CD4-positive, alpha-beta T cell treated with Interleukin-4 for 1 hour (primary cell): ENCODE measurements at regions not wholly inside any gene's neighbourhood (a gene's known extent, or its start where the extent isn't known, plus 50 kb on each side); places are given as distances from the start of the nearest gene placed in this dataset.
"Not testable (repeated sequence)": the region's sequence is repeated elsewhere in the genome, so short reads cannot be mapped to it uniquely, and the experiment has no call there.

Experiments
- DNase-seq, 2 donors: peaks; one replicate each; pipeline ENCODE4 v3.0.0-alpha.2; 2020 to 2022

DNA sequence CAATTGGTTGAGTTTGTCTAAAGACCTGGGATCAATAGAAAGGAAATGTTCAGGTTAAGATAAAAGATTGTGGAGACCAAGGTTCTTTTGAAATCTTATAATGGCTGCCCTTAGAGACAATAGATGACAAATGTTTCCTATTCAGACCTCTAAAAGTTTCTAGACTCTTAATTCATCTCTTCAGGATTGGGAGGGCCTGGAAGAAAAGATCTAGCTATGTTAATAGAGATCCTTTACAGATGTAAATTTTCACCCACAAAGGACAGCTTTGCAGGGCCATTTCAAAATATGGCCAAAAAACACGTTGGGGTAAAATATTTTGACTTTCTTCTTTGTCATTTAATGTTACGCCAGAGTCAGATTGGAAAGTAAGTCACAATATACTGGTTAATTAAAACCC lies 1739.6 kb downstream of the ARAP2 start:
- DNase-seq = not testable (repeated sequence)

DNA sequence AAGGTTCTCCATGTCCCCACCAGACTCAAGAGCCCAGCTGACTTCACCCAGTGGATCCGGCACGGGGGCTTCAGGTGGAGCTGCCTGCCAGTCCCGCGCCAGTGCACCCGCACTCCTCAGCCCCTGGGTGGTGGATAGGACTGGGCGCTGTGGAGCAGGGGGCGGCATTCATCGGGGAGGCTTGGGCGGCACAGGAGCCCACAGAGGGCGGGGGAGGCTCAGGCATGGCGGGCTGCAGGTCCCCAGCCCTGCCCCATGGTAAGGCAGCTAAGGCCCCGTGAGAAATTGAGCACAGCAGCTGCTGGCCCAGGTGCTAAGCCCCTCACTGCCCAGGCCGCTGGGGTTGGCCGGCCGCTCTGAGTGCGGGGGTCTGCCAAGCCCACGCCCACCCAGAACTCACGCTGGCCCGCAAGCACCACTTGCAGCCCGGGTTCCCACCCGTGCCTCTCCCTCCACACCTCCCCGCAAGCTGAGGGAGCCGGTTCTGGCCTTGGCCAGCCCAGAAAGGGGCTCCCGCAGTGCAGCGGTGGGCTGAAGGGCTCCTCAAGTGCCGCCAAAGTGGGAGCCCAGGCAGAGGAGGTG lies 1737.7 kb downstream of the ARAP2 start:
- not testable (repeated sequence) for DNase-seq

DNA sequence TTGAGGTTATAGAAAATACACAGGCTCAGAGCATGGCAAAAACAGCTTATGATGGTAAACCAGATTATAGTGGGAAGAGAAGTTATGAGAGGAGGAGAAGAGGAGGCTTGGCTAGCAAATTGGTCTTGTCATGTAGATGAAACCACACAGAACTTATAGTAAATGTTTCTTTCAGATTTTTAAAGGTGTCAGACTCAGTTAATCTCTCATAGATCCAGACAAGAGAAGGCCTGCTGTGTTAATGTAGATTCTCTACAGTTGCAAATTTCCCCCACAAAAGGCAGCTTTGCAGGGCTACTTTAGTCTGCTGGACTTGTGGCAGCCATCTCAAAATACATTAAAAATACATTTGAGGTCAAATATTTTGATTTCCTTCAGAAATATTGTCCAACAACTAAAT lies 1731.7 kb downstream of the ARAP2 start:
- DNase-seq = no peak

DNA sequence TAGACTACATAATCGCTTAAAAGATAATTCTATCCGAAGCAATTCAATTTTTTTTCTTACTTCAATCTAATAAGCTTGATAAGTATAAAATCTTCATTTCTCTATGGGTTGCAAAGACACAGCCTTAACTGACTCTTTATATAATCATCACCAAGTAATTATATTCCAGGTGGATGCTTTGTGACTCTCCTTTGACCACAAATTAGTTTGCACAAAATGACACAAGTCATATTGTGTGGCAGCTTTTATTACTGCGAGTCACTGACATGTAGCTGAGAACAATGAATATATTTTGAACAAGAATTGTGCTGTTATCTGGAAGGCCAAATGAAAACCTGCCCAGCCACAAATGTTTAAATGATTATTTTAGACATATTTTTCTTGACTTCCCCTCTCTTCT lies 1727.8 kb downstream of the ARAP2 start:
- DNase-seq = no peak

DNA sequence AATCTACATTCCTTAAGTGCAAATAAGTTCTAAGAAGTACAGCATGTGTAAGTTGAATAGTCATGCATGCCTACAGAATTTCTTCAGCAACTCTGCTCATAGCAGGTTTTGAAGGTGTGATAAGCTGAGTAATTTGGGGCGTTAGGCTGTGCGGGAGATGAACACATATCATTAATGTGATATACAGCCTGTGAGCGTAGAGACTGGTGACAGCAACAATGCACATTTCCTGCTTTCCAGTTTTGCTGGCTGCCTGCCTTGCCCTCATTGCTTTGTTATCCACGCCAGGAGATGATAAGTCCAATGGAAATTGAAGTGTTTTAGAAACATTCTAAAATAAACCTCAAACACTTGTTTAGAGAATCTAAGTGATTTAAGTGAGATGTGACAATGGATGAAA lies 1709.4 kb downstream of the ARAP2 start:
- DNase-seq = no peak

DNA sequence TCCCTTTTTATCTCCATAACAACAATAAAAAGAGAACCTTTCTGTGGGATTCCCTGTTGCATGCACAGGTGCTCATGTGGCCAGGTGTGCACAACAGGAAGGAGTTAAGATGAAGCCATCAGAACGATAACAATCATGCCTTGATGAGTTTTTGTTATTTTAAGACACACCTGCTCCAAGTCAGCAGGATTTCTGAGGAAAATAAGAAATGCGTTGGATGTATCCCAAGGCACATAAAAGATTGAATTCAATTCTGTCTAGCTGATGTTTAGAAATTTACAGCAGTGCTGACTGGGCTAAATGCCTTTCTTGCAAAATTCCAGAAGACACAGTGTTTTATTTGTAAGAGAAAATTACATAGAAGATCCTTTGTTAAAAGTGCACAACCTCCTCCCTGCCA lies 1678.2 kb downstream of the ARAP2 start:
- no peak for DNase-seq

DNA sequence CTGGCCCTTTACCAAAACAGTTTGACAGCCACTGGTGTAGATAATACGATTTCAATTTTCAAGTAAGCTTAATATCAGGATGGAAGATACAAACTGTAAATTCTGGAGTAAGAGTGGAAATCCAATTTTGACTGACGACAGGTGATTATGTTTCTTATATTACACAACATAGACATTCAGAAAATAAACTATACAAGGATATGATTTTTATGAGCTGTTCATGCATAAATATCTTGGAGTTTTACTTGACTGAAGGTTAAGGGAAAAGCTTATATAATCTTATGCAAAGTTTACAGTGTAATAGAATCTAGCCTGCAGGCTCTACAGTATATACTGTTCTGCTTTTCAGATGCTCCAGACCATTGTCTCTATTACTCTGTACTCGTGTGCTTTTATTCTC lies 1672.3 kb downstream of the ARAP2 start:
- DNase-seq = no peak

DNA sequence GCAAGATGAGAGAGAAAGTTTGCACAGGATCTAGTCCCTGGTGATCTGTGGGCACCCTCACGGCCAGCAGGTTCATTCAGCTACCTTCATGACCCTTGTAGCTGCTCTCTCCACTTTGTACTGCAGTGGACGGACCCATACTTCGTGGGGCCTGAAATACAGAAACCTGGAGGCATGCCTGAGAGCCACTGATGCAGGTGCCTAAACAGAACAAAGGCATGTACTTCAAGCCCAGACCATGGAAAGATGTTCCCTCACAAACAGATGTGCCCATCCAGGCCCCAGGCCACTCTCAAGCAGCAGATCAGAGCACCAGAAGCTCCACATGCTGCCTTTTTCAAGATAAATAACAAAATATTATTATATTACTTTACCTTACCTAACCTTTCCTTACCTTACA lies 1629.0 kb downstream of the ARAP2 start:
- no peak for DNase-seq

DNA sequence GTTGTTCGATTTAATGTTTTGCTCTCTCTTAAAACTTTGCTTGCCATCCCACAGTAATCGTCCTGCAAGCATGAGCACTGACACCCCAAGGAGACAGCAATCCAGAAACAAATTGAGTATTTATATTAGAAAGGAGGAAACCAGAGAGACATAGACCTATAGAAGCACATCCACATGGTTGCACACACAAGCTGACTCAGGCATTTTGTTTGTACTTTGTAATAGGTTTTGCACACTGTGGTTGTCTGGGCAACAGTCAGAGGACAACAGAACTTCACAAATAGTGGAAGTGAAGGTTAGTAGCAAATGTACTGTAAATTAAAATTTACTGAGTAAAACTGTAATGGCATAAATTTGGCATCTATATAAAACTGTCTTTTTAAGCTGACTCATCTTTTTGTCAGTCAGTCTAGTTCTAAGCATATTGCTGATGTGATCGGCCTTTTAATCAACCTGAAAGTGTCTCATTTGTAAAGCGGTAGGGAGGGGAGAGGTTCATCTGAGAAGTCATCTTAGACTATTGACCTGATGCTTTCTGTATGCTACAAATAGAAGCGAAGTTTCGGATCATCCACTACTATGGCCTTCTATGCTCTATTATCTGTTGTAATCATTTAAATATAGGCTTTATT lies 1624.7 kb downstream of the ARAP2 start:
- no peak for DNase-seq

DNA sequence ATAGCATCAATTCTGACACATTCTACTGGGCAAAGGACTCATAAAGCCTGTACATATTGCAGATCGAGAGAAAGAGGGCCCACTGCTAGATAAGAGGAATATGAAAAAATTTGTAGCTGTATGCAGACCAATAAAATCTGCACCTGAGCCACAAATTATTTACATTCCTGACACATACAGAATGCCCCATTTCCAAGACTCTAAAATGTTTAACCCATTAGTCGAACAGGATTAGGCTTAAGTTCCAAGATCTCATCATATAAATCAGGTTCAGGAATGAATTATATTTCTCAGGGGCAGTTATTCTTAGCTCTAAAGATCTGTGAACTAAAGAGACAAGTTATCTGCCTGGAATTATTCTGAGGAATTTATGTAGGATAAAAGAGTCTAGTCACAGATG lies 1615.8 kb downstream of the ARAP2 start:
- no peak for DNase-seq

DNA sequence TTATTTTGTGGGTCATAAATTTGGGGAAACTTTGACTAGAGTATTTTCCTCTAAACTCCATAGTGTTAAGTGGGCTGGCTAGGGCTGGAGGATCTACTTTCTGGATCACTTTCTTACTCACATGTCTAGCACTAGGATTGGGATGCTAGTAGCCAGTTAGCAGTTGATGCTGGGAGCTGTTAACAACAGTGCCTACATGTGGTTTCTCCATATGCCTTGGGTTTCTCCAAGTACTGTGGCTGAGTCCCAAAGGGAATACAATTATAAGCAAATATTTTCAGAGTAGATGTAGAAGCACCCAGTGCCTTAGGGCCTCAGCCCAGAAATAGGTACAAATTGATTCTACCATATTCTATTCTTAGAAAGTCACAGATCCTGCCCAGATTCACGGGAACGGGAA lies 1614.9 kb downstream of the ARAP2 start:
- no peak for DNase-seq

DNA sequence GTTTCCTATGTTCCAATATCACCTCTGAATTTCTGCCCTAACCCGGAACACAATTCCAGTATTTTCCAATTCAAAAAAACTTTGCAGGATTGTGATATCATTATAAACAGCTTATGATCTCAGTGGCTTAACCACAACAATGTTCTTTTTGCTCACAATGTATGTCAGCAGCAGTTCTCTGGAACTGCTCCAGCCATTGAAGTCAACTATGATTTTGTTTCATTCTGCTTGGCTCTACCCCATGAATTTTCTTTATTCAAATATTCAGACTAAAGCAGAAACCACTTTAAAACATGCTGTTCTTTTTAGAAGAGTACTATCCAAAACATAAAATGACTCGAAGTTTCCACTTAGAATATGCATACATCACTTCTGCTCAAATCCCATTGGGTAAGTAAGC lies 1611.1 kb downstream of the ARAP2 start:
- no peak for DNase-seq

DNA sequence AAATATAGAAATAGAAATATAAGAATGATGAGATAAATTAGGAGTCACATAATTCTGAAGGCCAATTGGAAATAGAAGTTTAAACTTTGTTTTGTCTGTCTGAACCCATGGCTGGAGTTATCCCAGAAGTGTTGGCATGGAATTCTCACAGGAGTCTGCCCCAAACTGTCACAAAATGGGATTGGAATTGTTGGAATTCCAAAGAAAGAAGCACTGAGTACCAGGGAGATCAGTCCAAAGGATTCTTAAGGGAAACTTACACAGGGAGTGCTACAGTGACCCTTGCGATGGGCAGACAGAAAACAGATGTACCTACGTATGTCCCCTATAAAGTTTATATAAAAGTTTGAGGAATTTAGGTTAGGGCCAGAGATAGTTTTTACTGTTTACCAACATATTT lies 1607.7 kb downstream of the ARAP2 start:
- DNase-seq = no peak

DNA sequence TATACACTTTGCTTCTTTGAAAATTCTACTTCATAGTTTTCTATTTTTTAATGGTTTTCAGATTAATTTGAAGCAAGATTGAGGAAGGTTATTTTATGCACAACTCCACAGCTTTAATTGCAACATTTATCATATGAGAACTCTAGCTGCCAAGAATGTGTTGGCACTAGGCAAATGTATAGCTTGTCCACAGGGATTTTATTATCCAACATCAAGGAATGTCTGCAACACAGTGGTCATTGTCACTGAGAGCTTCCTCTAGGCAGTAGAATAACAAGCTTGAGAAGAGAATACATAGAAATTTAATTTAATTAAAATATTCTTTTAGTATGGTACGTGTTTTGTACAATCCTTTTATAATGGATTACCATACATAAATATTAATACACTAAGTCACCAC lies 1600.8 kb downstream of the ARAP2 start:
- no peak for DNase-seq

DNA sequence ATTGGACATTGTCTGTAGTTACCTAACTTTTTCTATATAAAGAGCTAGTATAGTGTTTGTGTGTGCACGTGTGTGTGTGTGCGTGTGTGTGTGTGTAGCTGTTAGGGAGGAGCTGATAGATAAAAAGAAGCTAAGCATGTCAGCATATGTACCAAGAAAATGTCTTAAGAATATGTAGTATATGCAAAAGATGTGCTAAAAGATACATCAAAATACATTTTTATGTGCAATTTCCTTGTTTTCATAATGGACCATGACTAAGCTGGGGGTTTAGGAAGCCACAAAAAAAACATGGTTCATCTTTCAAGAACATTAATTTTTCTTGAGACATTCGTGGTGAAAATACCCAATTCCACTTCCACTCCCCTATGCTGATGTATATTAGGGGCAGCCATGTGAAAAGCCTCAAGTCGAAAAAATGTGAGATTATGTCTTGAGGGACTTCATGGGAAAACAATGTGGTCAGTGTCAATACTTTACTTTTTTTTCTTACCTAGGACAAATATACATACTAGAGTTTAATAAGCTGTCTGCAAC lies 1599.7 kb downstream of the ARAP2 start:
- DNase-seq = no peak

DNA sequence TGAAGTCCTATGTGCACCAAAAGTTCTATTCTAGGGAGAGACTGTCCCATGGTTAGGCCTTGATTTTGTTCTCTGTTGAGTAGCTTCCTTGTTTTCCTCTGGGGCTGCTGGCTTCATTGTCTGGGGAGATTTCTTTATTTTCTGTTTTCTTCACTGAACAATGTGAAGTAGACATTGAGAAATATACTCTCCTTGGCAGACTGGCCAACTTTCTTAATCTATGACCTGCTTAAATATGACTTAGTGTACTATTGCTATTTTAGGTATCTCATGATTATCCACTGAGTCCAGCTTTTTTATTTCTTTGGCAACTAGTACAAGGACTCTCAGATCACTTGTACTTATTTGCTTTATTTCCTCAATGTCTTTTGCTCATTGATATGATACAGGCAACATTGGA lies 1594.6 kb downstream of the ARAP2 start:
- no peak for DNase-seq

DNA sequence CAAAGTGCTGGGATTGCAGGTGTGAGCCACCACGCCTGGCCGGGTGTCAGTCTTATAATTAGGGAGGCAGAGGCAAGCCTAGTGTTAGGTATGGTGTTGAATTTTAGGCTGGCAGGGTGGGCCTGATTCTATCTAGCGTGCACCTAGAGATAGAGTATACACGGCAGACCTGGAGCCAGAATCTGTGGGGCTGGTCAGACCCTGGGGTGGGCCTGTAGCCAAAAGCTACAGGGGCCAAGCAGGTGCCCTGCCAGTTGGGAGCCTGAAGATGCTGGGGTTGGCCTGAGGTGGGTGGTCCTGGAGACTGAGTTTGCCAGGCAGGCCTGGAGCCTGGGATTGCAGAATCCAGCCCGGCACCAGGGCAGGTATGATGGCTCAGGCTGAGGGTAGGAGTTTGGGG lies 1580.3 kb downstream of the ARAP2 start:
- no peak for DNase-seq

DNA sequence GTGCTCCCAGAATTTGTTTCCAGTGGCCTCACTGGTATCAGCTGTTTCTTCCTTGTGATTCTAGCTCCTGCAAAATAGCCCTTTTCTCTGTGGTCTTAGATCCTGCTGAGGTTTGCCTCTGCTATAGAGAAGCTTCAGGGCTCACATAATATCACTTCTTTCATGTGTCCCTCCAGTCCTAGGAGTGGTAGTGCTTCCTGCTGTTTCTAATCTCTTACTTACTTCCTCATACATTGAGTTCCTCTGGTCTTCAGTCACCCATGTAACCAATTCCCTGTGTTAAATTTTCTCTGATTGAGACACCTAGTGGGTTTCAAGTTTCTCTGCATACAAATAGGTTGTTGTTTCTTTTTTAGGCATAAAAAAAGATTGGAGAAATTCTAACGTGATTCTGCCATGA lies 1567.9 kb downstream of the ARAP2 start:
- no peak for DNase-seq

DNA sequence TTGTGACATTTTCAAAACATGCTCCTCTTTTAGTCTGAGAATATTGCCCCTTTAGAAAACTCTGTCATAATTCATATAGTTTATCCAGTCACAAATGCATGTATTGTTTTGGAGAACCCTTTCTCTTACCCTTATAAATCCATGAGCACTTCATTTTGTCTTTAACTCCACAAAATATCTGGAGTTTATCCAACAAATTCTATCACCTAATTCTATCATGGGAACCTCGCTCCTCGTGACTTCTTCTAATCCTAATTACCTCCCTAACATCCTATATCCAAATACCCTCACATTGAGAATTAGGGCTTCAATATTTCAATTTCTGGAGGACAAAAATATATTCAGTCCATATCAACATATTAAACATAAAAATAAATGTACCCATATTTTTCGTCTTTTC lies 1565.9 kb downstream of the ARAP2 start:
- no peak for DNase-seq

DNA sequence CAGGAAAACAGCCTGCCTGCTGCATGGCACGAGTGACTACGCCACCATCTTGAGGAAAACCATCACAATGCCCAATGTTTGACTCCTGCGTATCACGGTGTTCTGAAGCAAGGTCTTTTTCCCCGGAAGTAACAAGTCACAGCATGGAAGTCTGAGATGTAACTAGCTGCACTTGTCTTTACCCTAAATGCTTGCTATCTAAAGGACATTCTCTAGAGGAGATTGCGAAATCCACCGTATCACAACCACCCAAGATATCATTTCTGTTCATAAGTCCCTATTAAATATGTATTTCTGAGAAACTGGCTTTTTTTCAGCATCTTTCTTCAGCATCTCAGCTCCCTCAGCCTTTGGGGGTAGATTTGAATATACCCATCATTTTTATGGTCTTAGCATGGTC lies 1565.1 kb downstream of the ARAP2 start:
- DNase-seq = no peak

DNA sequence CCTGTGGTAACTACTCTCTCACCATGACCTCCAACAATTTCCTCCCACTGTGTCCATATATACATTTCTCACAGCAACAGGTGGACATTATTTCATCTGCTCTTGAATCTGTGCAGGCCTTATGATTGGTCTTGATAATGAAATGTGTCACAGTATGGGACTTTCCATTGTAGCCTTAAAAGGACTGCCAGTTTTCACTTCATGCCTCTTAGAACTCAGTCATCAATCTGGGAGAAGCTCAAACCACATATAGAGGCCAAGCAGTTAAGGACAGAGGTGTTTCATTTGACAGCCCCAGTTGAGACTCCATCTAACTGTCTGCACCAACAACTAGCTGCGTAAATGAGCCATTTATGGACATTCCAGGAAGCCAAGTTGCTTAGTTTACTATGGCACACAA lies 1534.8 kb downstream of the ARAP2 start:
- DNase-seq = no peak

DNA sequence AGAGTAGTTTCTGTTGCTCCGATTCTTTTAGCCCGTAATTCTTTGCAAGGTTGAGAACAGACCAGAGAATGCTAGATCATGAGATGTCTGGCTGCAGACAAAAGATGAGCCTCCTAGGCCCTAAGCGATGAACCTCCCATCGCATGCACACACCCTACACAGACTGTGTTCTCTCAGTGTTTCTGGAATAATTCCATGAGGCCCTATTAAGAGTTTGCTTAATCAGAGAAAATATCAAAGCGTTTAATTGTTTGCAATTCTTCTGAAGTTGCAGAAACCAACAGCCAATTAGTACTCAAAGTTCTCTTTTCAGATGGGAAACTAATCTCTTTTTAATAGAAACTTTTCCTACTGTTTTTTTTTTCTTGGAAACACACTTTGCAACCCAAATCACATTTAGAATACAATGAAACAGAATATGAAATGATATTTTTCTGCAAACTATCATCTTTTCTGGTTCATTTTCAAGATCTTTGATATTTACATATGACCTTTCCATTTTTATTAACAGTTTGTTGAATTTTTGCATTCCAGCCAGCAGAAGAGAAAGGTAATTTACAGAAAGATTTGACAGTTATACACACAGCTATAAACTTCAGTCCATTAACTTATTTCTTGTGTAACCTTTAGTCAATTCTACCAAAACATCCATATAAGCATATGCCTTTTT lies 1525.6 kb downstream of the ARAP2 start:
- no peak for DNase-seq

DNA sequence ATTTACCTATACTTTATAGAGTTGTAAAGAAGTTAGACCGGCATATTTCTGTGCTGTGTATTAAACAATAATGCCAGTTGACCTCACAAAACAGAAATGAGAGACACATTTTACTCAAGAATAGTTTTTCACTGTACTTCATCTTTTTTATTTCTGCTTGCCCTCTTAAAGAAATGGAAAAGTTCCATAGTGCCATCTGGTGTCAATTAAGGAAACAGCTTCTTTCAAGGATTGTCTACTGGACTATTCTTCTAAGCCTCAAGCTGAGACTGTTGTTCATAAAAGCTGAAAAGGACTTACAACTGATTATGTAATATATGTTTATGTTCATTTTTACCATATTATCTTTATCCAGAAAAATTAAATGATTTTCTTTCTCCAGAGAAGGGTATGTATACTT lies 1523.7 kb downstream of the ARAP2 start:
- DNase-seq = no peak

DNA sequence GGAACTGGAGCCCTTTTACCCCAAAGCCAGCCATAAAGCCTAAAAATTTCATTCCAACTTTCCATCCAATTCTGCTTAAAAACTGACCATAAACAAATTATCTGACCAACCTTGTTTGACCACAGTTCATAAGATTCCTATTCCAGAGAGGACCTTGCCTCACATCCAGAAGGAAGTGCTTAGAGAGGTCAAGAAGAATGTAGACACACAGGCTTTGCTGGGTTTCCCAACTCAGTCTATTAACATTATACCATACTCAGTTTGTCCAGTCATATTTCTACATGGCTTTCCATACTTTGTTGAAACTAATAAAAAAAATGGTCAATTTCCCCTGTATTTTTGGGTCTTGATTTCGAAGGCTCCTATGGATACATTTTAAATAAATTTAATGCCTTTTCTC lies 1522.5 kb downstream of the ARAP2 start:
- no peak for DNase-seq

DNA sequence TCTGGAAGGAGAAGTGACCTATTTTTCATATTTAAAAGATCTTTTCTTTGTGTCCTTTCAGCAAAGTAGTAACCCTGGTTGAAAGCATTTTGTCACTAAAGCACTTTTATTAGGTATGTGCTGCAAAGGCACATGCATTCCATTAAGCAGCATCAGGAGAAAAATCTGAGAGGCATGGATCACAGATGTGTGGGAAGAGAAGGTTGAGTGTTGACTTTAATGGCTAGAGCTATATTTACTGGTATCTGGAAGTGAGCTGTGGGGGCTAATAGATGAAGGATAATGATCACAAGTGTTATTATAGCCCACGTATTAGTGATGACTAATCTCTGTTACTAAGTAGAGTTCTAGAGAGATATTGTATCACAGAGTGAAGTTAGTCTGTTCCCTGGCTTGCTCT lies 1520.7 kb downstream of the ARAP2 start:
- no peak for DNase-seq
